HL-60/S4 (cell line): ENCODE measurements at regions not wholly inside any gene's neighbourhood (a gene's known extent, or its start where the extent isn't known, plus 50 kb on each side); places are given as distances from the start of the nearest gene placed in this dataset.
"Not testable (repeated sequence)": the region's sequence is repeated elsewhere in the genome, so short reads cannot be mapped to it uniquely, and the experiment has no call there.

ENCODE experiments used
- in situ Hi-C: fragments of 300-500 bp; cut with MboI; formaldehyde crosslinking; loops from 2 replicates; pipeline ENCODE4 v1.14.3; 2022; ENCODE audit warnings: low sequenced_read_pairs

GRCh38 chr22:25480868-25481267 lies 83.6 kb upstream of the GRK3 start:
- in situ Hi-C loops = not testable (repeated sequence)

GRCh38 chr22:25482091-25482760 lies 82.2 kb upstream of the GRK3 start:
- in situ Hi-C loops = no loop called here

- in situ Hi-C loops = no loop called here
Observed at GRCh38 chr22:25482868-25483639, 81.4 kb upstream of the GRK3 start.

- in situ Hi-C loops = no loop called here
Observed at GRCh38 chr22:25483931-25484330, 80.5 kb upstream of the GRK3 start.

GRCh38 chr22:25484521-25485315 lies 79.8 kb upstream of the GRK3 start:
- in situ Hi-C loops = no loop called here

- in situ Hi-C loops = no loop called here
Observed at GRCh38 chr22:25485626-25486545, 78.6 kb upstream of the GRK3 start.

GRCh38 chr22:25487508-25487907 lies 77.0 kb upstream of the GRK3 start:
- in situ Hi-C loops = no loop called here

- in situ Hi-C loops = no loop called here
Observed at GRCh38 chr22:25488244-25489020, 76.0 kb upstream of the GRK3 start.

GRCh38 chr22:25489947-25490346 lies 74.5 kb upstream of the GRK3 start:
- in situ Hi-C loops = no loop called here

GRCh38 chr22:25490896-25491295 lies 73.6 kb upstream of the GRK3 start:
- in situ Hi-C loops = no loop called here

GRCh38 chr22:25492162-25492561 lies 72.3 kb upstream of the GRK3 start:
- in situ Hi-C loops = no loop called here

GRCh38 chr22:25492841-25493734 lies 71.4 kb upstream of the GRK3 start:
- in situ Hi-C loops = no loop called here

GRCh38 chr22:25493794-25494193 lies 70.7 kb upstream of the GRK3 start:
- in situ Hi-C loops = no loop called here

GRCh38 chr22:25494774-25495173 lies 69.7 kb upstream of the GRK3 start:
- in situ Hi-C loops = no loop called here

GRCh38 chr22:25495285-25495684 lies 69.2 kb upstream of the GRK3 start:
- in situ Hi-C loops = no loop called here

GRCh38 chr22:25496396-25497064 lies 67.9 kb upstream of the GRK3 start:
- in situ Hi-C loops = no loop called here

GRCh38 chr22:25497181-25497641 lies 67.3 kb upstream of the GRK3 start:
- in situ Hi-C loops = no loop called here

GRCh38 chr22:25497716-25498115 lies 66.8 kb upstream of the GRK3 start:
- in situ Hi-C loops = no loop called here
